ENCODE measurements at regions not wholly inside any gene's neighbourhood (a gene's known extent, or its start where the extent isn't known, plus 50 kb on each side); places are given as distances from the start of the nearest gene placed in this dataset.

DNA sequence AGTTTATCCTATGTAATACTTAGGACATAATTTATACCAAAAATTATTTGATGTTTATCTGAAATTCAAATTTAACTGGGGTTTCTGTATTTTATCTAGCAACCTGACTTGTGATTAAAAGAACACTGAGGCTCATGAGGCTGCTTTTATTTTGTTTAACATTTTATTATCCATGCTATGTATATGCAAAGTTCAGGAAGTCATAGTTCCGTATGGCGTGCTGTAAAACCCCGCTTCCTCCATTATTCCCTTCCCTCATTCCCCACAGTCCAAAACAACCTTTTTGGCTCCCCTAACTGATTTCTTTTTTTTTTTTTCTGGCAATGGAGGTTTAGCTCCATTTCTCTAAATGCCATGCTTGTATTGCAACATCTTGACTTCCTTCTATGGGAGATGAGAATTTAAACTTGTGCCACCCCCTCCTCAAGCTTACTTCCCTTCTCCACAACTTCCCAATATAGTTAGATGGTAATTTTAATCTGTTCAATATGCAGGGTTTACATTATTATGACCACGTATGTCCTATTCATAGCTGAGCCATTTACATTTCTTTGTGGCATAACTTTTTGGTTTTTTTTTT lies 138.0 kb upstream of the DNAH14 start:
- Histone ChIP-seq H3K27me3 (no peaks in the 10 kb centered on the region), H3K27ac (no peak overlapping the region), H3K4me3 (no peak overlapping the region), H3K36me3 (no peaks in the 10 kb centered on the region), H3K9me3 (no peaks in the 10 kb centered on the region), H3K4me1 (no peaks in the 10 kb centered on the region)
- no peak for DNase-seq (ENCODE audit: low spot score in 2 of 2)
- TF ChIP-seq EP300 (IDR thresholded peaks at IDR 0.05) = no peak
- TF ChIP-seq CTCF (IDR thresholded peaks at IDR 0.05) = no peak
- no peak for TF ChIP-seq POLR2A (IDR thresholded peaks at IDR 0.05)
- WGBS, 2 donors = 68 to 74% methylated on average over 4 of the region's 4 CpGs

DNA sequence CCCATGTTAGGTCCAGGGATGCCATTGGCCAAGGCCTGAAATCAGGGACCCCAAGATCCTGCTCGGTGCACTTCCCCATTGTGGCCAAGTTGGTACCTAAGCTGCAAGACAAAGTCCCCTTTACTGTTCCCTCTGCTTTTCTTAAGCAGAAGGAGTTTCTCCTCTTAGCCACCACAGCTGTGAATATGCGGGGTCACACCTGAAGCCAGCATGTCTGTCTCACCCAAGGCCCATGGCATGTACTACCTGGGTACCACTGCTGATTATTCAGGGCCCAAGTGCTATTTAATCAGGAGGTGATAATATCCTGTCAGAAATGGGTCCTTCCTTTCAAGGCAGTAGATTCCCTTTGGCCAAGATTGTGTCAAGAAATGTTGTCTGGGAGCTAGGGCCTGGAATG lies 133.9 kb upstream of the DNAH14 start:
- Histone ChIP-seq H3K4me3 (no peak overlapping the region), H3K27me3 (no peaks in the 10 kb centered on the region), H3K4me1 (no peaks in the 10 kb centered on the region), H3K36me3 (no peaks in the 10 kb centered on the region), H3K27ac (no peak overlapping the region), H3K9me3 (no peaks in the 10 kb centered on the region)
- WGBS, 2 donors = 0 to 83% methylated on average over 1 of the region's 2 CpGs
- DNase-seq (ENCODE audit: low spot score in 2 of 2) = no peak
- TF ChIP-seq CTCF (IDR thresholded peaks at IDR 0.05) (no peak), POLR2A (IDR thresholded peaks at IDR 0.05) (no peak), EP300 (IDR thresholded peaks at IDR 0.05) (no peak)

DNA sequence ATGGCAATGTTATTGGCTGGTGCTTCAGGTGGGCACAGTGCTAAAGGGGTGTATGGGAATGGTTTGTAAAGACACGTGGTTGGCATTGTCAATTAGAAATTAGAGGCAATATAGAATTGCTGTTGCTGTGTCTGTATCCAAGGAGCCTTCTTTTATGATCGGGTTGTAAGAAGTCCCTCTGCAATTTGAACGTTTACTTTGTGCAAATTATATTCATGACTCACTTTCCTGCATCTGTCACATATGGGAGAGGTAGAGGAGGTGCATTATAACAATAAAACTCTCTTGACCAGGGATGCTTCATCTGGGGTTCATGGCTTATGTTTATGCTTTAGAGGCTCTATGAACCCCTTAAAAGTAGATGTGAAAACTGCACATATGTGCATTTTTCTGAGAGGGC lies 130.4 kb upstream of the DNAH14 start:
- no peaks in the 10 kb centered on the region for H3K9me3 ChIP-seq
- no peak overlapping the region for H3K4me3 ChIP-seq
- no peak for DNase-seq (ENCODE audit: low spot score in 2 of 2)
- TF ChIP-seq POLR2A (IDR thresholded peaks at IDR 0.05) (no peak), CTCF (IDR thresholded peaks at IDR 0.05) (no peak), EP300 (IDR thresholded peaks at IDR 0.05) (no peak)
- H3K4me1 ChIP-seq = no peaks in the 10 kb centered on the region
- H3K27me3 ChIP-seq = no peaks in the 10 kb centered on the region
- H3K36me3 ChIP-seq = no peaks in the 10 kb centered on the region
- H3K27ac ChIP-seq = no peak overlapping the region
- 79 to 81% methylated on average over 3 of the region's 3 CpGs for WGBS, 2 donors

- Histone ChIP-seq H3K9me3 (no peaks in the 10 kb centered on the region), H3K4me3 (no peak overlapping the region), H3K27ac (no peak overlapping the region), H3K36me3 (no peaks in the 10 kb centered on the region), H3K4me1 (no peaks in the 10 kb centered on the region), H3K27me3 (no peaks in the 10 kb centered on the region)
- no peak for TF ChIP-seq CTCF (IDR thresholded peaks at IDR 0.05)
- no peak for DNase-seq (ENCODE audit: low spot score in 2 of 2)
- 45 to 59% methylated on average over 8 of the region's 8 CpGs for WGBS, 2 donors
Observed at GRCh38 chr1:224800486-224801119, 128.9 kb upstream of the DNAH14 start.

DNA sequence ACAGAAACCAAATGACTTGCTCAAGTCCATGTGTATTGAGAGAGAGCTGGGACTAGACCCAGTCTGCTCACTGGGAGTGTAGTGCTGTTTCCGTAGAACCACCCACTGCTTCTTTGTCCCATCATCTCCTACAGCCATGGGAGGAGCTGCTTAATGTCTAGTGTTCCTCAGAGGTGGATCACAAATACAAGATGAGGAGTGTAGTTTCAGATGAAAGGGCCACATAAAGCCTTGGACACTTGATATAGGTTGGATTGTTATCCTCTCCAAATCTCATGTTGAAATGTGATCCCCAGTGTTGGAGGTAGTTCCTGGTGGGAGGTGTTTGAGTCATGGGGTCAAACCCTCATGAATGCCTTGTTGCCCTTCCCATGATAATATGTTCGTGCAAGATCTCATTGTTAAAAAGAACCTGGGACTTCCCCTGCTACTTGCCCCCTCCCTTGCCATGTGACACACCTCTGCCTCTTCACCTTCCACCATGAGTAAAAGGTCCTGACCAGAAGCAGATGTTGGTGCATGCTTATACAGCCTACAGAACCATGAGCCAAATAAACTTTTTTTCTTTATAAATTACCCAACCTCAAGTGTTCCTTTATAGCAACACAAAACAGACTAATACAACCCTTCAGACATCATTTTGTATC lies 127.5 kb upstream of the DNAH14 start:
- H3K9me3 ChIP-seq = no peaks in the 10 kb centered on the region
- WGBS, 2 donors = 54 to 56% methylated on average over 2 of the region's 2 CpGs
- H3K4me1 ChIP-seq = no peaks in the 10 kb centered on the region
- TF ChIP-seq CTCF (IDR thresholded peaks at IDR 0.05) (no peak), POLR2A (IDR thresholded peaks at IDR 0.05) (no peak), EP300 (IDR thresholded peaks at IDR 0.05) (no peak)
- no peak overlapping the region for H3K4me3 ChIP-seq
- no peaks in the 10 kb centered on the region for H3K27me3 ChIP-seq
- no peak for DNase-seq (ENCODE audit: low spot score in 2 of 2)
- H3K27ac ChIP-seq = no peak overlapping the region
- no peaks in the 10 kb centered on the region for H3K36me3 ChIP-seq
